Astrocyte (in vitro differentiated cells and primary cell): ENCODE measurements at regions not wholly inside any gene's neighbourhood (a gene's known extent, or its start where the extent isn't known, plus 50 kb on each side); places are given as distances from the start of the nearest gene placed in this dataset.
A peak's percentile ranks its signal among the peaks of the same experiment; 100 is the strongest.

ENCODE experiments used
- DNase-seq: peaks from one replicate; pipeline ENCODE4 v3.0.0-alpha.2; 2010; ENCODE audit warnings: low read depth
- FAIRE-seq: peaks from 2 replicates; lab custom pipeline; 2011; peaks lifted over from hg19 to GRCh38; lab: Jason Lieb, UNC
- H2AFZ ChIP-seq: 2 replicates; pipeline ENCODE4 v1.6.0; 2012; ENCODE audit warnings: low read depth, low read length, inconsistent platforms
- H3K27ac ChIP-seq: 2 replicates; pipeline ENCODE4 v1.5.1; 2011; ENCODE audit warnings: low read depth, low read length, inconsistent platforms
- H3K27me3 ChIP-seq: 2 replicates; pipeline ENCODE4 v1.6.0; 2011; ENCODE audit warnings: low read length, inconsistent platforms; ENCODE audit not compliant: insufficient read depth
- H3K36me3 ChIP-seq: 2 replicates; pipeline ENCODE4 v1.5.1; 2011; ENCODE audit warnings: low read length, inconsistent platforms; ENCODE audit not compliant: insufficient read depth
- H3K4me1 ChIP-seq: 2 replicates; pipeline ENCODE4 v1.5.1; 2011; ENCODE audit warnings: low read length, inconsistent platforms; ENCODE audit not compliant: insufficient read depth
- H3K4me2 ChIP-seq: 2 replicates; pipeline ENCODE4 v1.6.0; 2012; ENCODE audit warnings: low read length, inconsistent platforms
- H3K4me3 ChIP-seq: 2 replicates; pipeline ENCODE4 v1.5.1; 2011; ENCODE audit warnings: low read depth, mild to moderate bottlenecking, low read length, inconsistent platforms; ENCODE audit not compliant: insufficient read depth
- H3K79me2 ChIP-seq: 2 replicates; pipeline ENCODE4 v1.6.0; 2012; ENCODE audit warnings: mild to moderate bottlenecking, low read length, inconsistent platforms; ENCODE audit not compliant: insufficient read depth
- H3K9ac ChIP-seq: 2 replicates; pipeline ENCODE4 v1.6.0; 2012; ENCODE audit warnings: mild to moderate bottlenecking, low read length, inconsistent platforms
- H3K9me3 ChIP-seq: 2 replicates; pipeline ENCODE4 v1.5.1; 2012; ENCODE audit warnings: low read depth, mild to moderate bottlenecking, low read length, inconsistent platforms; ENCODE audit not compliant: insufficient read depth
- H4K20me1 ChIP-seq: 2 replicates; pipeline ENCODE4 v1.6.0; 2012; ENCODE audit warnings: low read length, inconsistent platforms; ENCODE audit not compliant: insufficient read depth
- H3K27ac Mint-ChIP-seq: one replicate; pipeline ENCODE4 v1.8.0; 2021; ENCODE audit warnings: mild to moderate bottlenecking, mixed read lengths; ENCODE audit not compliant: unreplicated experiment
- H3K27me3 Mint-ChIP-seq: one replicate; pipeline ENCODE4 v1.8.0; 2021; ENCODE audit warnings: low read depth, mixed read lengths; ENCODE audit not compliant: unreplicated experiment
- H3K36me3 Mint-ChIP-seq: one replicate; pipeline ENCODE4 v1.8.0; 2021; ENCODE audit warnings: low read depth, mixed read lengths; ENCODE audit not compliant: unreplicated experiment
- H3K4me1 Mint-ChIP-seq: one replicate; pipeline ENCODE4 v1.8.0; 2021; ENCODE audit warnings: low read depth, mixed read lengths; ENCODE audit not compliant: unreplicated experiment
- H3K4me3 Mint-ChIP-seq: one replicate; pipeline ENCODE4 v1.8.0; 2021; ENCODE audit warnings: mild to moderate bottlenecking, moderate library complexity, mixed read lengths; ENCODE audit not compliant: unreplicated experiment
- H3K9me3 Mint-ChIP-seq: one replicate; pipeline ENCODE4 v1.8.0; 2021; ENCODE audit warnings: mild to moderate bottlenecking, mixed read lengths; ENCODE audit not compliant: unreplicated experiment
- EZH2 ChIP-seq: IDR thresholded peaks from 2 replicates; pipeline ENCODE4 v1.6.1; 2012; ENCODE audit warnings: mild to moderate bottlenecking, low read length, inconsistent platforms; ENCODE audit not compliant: insufficient read depth
- TF ChIP-seq, protein P1 (sequence below): IDR thresholded peaks from 2 replicates; pipeline ENCODE4 v1.5.1; 2011; ENCODE audit warnings: low read depth, mild to moderate bottlenecking, inconsistent platforms, low read length, moderate library complexity; ENCODE audit not compliant: insufficient read depth

DNA sequence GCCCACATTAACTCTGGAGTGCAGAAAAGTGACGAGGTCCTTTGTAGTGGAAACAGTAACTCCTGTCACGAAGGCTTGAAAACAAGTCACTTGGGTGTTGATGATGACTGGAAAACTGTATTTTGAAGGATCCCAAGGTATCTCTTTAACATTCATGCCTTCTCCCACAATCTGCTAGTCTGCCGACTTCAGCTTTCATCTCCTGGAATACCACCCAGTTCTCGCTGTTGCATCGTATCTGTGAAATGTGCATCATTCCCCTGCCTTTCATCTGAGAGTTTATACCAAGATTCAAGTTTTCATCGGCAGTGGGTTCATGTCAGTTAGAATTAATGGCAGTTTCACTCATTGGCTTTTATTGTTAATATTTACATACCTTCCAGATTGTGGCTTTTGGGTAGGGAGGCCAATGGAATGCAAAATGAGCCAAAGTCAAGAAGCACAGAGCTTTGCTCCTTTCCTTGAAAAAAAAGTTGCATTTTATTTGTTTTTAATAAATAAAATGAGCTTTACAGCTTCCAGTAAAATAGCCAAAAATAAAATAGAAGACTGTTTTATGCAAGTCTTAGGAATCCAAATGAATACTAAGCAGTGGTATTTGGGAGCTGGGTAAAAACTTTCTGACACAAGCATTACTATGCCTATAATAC is 575.2 kb upstream of the WWC1 start:
- TF ChIP-seq, protein P1, sequence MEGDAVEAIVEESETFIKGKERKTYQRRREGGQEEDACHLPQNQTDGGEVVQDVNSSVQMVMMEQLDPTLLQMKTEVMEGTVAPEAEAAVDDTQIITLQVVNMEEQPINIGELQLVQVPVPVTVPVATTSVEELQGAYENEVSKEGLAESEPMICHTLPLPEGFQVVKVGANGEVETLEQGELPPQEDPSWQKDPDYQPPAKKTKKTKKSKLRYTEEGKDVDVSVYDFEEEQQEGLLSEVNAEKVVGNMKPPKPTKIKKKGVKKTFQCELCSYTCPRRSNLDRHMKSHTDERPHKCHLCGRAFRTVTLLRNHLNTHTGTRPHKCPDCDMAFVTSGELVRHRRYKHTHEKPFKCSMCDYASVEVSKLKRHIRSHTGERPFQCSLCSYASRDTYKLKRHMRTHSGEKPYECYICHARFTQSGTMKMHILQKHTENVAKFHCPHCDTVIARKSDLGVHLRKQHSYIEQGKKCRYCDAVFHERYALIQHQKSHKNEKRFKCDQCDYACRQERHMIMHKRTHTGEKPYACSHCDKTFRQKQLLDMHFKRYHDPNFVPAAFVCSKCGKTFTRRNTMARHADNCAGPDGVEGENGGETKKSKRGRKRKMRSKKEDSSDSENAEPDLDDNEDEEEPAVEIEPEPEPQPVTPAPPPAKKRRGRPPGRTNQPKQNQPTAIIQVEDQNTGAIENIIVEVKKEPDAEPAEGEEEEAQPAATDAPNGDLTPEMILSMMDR = no peak
- no peak for TF ChIP-seq EZH2
- no peak overlapping the region for H3K27ac ChIP-seq
- H3K9me3 Mint-ChIP-seq = no peaks in the 10 kb centered on the region

DNA sequence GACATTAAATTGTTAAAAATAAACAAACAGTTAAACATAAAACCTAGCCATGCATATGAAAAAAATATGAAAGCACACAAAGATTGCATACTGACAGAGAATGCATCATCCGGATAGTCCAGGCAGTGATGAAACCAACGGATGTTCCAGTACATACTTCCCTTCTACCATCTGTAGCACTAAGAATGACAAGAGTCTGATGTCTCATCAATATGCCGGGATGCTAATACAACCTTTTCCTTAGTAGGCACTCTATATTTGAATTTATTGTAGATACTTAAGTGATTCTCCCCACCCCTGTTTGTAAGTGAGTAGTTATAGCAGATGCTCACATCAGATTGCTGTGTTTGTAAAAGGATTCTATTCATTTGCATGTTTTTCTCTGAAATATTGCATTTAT is 571.2 kb upstream of the WWC1 start:
- no peak overlapping the region for H3K4me3 Mint-ChIP-seq
- H3K27ac ChIP-seq = no peak overlapping the region
- H3K27me3 Mint-ChIP-seq = no peaks in the 10 kb centered on the region
- H3K4me3 ChIP-seq = no peak overlapping the region
- peaks cover 5% of the 10 kb centered on the region for H3K4me1 ChIP-seq
- peaks cover 12% of the 10 kb centered on the region for H3K36me3 Mint-ChIP-seq
- H3K9ac ChIP-seq = no peak overlapping the region
- H3K9me3 ChIP-seq = no peaks in the 10 kb centered on the region
- DNase-seq (no peak), FAIRE-seq (peak; percentile 81)
- H3K36me3 ChIP-seq = no peaks in the 10 kb centered on the region
- H3K4me2 ChIP-seq = no peak overlapping the region
- no peak for TF ChIP-seq EZH2
- TF ChIP-seq, protein P1 = no peak
- H3K27ac Mint-ChIP-seq = peak overlapping the region; percentile 16
- H3K4me1 Mint-ChIP-seq = peaks cover 52% of the 10 kb centered on the region
- no peaks in the 10 kb centered on the region for H4K20me1 ChIP-seq
- no peak overlapping the region for H2AFZ ChIP-seq
- no peaks in the 10 kb centered on the region for H3K79me2 ChIP-seq
- H3K27me3 ChIP-seq = no peaks in the 10 kb centered on the region
- H3K9me3 Mint-ChIP-seq = no peaks in the 10 kb centered on the region

More for the DNA sequence above, 575.2 kb upstream of the WWC1 start:
- Histone ChIP-seq H3K27me3 (no peaks in the 10 kb centered on the region), H3K4me3 (no peak overlapping the region), H3K9me3 (no peaks in the 10 kb centered on the region), H2AFZ (peak overlapping the region; percentile 38), H3K36me3 (no peaks in the 10 kb centered on the region), H3K4me1 (peaks cover 5% of the 10 kb centered on the region), H4K20me1 (no peaks in the 10 kb centered on the region), H3K79me2 (no peaks in the 10 kb centered on the region), H3K9ac (no peak overlapping the region), H3K4me2 (no peak overlapping the region)
- H3K27me3 Mint-ChIP-seq = no peaks in the 10 kb centered on the region
- peaks cover 30% of the 10 kb centered on the region for H3K4me1 Mint-ChIP-seq
- FAIRE-seq = peak; percentile 68
- no peak overlapping the region for H3K4me3 Mint-ChIP-seq
- H3K27ac Mint-ChIP-seq = peak overlapping the region; percentile 27
- DNase-seq = peak; percentile 75
- peaks cover 6% of the 10 kb centered on the region for H3K36me3 Mint-ChIP-seq

DNA sequence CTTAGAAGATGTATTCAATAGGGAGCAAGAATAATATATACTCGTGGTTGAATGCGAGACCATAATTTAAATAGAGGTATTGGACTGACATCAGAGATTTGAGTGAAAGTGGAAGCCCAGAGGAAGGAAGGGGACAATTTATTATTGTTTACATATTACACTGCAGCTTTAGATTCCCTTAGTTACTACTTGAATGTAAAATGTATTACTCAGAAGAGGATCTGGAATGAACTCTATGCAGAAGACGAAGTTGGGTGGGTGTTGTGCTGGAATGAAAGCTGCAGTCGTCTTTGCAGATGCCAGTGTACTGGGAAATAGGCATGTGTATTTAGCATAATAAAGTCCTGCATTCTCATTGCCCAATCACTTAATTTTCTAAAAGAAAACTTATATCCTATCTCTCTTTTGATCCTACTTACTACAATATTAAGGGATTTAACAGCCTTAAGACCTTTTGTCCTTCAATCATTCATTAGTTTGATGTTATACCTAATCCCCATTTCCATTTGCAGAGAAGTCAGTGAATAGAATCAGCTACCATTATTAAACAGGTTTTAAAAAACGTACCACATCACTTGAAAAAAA is 570.7 kb upstream of the WWC1 start:
- Mint-ChIP-seq H3K36me3 (peaks cover 14% of the 10 kb centered on the region), H3K9me3 (no peaks in the 10 kb centered on the region), H3K27me3 (no peaks in the 10 kb centered on the region), H3K27ac (peak overlapping the region; percentile 16), H3K4me1 (peaks cover 57% of the 10 kb centered on the region), H3K4me3 (no peak overlapping the region)
- DNase-seq (peak; percentile 79), FAIRE-seq (no peak)
- no peaks in the 10 kb centered on the region for H3K9me3 ChIP-seq
- no peaks in the 10 kb centered on the region for H3K36me3 ChIP-seq
- H4K20me1 ChIP-seq = no peaks in the 10 kb centered on the region
- H3K27me3 ChIP-seq = no peaks in the 10 kb centered on the region
- peak overlapping the region; percentile 2 for H3K4me2 ChIP-seq
- peaks cover 5% of the 10 kb centered on the region for H3K4me1 ChIP-seq
- no peak overlapping the region for H3K27ac ChIP-seq
- no peak overlapping the region for H2AFZ ChIP-seq
- no peaks in the 10 kb centered on the region for H3K79me2 ChIP-seq
- TF ChIP-seq, protein P1 = no peak
- no peak for TF ChIP-seq EZH2
- no peak overlapping the region for H3K4me3 ChIP-seq
- H3K9ac ChIP-seq = no peak overlapping the region
